ENCODE measurements at regions not wholly inside any gene's neighbourhood (a gene's known extent, or its start where the extent isn't known, plus 50 kb on each side); places are given as distances from the start of the nearest gene placed in this dataset.

- TF ChIP-seq CTCF (IDR thresholded peaks at IDR 0.05), result no peak
- TF ChIP-seq, protein P1, sequence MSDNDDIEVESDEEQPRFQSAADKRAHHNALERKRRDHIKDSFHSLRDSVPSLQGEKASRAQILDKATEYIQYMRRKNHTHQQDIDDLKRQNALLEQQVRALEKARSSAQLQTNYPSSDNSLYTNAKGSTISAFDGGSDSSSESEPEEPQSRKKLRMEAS (CRISPR knock-in tag; IDR thresholded peaks at IDR 0.05), result no peak
- no peak for TF ChIP-seq TEAD4 (CRISPR knock-in tag; IDR thresholded peaks at IDR 0.05)
- no peak for TF ChIP-seq HMGXB4 (CRISPR knock-in tag; IDR thresholded peaks at IDR 0.05)
- TF ChIP-seq ZBTB21 (CRISPR knock-in tag; IDR thresholded peaks at IDR 0.05; ENCODE audit: borderline replicate concordance), result no peak
- no peak for TF ChIP-seq ZBTB43 (CRISPR knock-in tag; IDR thresholded peaks at IDR 0.05)
- TF ChIP-seq, protein P2, sequence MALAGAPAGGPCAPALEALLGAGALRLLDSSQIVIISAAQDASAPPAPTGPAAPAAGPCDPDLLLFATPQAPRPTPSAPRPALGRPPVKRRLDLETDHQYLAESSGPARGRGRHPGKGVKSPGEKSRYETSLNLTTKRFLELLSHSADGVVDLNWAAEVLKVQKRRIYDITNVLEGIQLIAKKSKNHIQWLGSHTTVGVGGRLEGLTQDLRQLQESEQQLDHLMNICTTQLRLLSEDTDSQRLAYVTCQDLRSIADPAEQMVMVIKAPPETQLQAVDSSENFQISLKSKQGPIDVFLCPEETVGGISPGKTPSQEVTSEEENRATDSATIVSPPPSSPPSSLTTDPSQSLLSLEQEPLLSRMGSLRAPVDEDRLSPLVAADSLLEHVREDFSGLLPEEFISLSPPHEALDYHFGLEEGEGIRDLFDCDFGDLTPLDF (CRISPR knock-in tag; IDR thresholded peaks at IDR 0.05), result no peak
- no peak for TF ChIP-seq ZNF423 (CRISPR knock-in tag; IDR thresholded peaks at IDR 0.05)
- no peak for TF ChIP-seq ESRRA (CRISPR knock-in tag; IDR thresholded peaks at IDR 0.05; ENCODE audit: borderline replicate concordance)
- TF ChIP-seq, protein P3, sequence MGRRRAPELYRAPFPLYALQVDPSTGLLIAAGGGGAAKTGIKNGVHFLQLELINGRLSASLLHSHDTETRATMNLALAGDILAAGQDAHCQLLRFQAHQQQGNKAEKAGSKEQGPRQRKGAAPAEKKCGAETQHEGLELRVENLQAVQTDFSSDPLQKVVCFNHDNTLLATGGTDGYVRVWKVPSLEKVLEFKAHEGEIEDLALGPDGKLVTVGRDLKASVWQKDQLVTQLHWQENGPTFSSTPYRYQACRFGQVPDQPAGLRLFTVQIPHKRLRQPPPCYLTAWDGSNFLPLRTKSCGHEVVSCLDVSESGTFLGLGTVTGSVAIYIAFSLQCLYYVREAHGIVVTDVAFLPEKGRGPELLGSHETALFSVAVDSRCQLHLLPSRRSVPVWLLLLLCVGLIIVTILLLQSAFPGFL (CRISPR knock-in tag; IDR thresholded peaks at IDR 0.05; ENCODE audit: borderline replicate concordance), result no peak
- no peak for TF ChIP-seq ATF3 (CRISPR knock-in tag; conservative IDR thresholded peaks at IDR 0.05)
- TF ChIP-seq SOX15 (CRISPR knock-in tag; IDR thresholded peaks at IDR 0.05), result no peak
These were observed 322.8 kb downstream of the UQCRFS1 start for GRCh38 chr19:28889941-28890670.

Measured in WTC11 (cell line).